ENCODE measurements at regions not wholly inside any gene's neighbourhood (a gene's known extent, or its start where the extent isn't known, plus 50 kb on each side); places are given as distances from the start of the nearest gene placed in this dataset.

DNA sequence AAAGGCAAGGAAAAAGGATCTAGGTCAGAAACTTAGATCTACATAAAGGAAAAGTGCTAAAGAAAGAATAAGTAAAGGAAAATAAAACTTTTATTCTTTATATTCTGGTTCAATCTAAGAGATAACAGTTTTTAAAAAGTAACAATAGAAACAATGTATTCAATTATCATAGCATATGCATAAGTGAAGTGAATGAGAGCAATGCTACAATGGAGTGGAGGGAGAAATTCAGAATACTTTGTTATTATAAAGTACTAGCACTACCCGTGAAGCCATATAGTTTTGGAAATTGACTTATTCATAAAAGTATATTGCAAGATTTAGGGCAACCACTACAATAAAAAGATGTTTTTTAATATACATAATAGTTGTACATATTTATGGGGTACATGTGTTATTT is 586.0 kb upstream of the MDGA2 start:
- TF ChIP-seq, protein P1, sequence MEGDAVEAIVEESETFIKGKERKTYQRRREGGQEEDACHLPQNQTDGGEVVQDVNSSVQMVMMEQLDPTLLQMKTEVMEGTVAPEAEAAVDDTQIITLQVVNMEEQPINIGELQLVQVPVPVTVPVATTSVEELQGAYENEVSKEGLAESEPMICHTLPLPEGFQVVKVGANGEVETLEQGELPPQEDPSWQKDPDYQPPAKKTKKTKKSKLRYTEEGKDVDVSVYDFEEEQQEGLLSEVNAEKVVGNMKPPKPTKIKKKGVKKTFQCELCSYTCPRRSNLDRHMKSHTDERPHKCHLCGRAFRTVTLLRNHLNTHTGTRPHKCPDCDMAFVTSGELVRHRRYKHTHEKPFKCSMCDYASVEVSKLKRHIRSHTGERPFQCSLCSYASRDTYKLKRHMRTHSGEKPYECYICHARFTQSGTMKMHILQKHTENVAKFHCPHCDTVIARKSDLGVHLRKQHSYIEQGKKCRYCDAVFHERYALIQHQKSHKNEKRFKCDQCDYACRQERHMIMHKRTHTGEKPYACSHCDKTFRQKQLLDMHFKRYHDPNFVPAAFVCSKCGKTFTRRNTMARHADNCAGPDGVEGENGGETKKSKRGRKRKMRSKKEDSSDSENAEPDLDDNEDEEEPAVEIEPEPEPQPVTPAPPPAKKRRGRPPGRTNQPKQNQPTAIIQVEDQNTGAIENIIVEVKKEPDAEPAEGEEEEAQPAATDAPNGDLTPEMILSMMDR (IDR thresholded peaks at IDR 0.05; ENCODE audit: low read length) = no peak
- no peak for TF ChIP-seq EZH2 (IDR thresholded peaks at IDR 0.05; ENCODE audit: borderline replicate concordance, low read length)
